B cell (primary cell): ENCODE measurements at regions not wholly inside any gene's neighbourhood (a gene's known extent, or its start where the extent isn't known, plus 50 kb on each side); places are given as distances from the start of the nearest gene placed in this dataset.

ENCODE experiments used
- ATAC-seq: fragments of 200-7000 bp; cut with Tn5 transposase; one replicate; pipeline ENCODE4 v1.10.0; 2021; ENCODE audit warnings: low read depth, mild to moderate bottlenecking, moderate number of reproducible peaks, moderate library complexity
- CTCF ChIA-PET: fragments of 350-600 bp; sonication (Branson Sonifier 250); formaldehyde crosslinking; loops from one replicate; lab custom pipeline; 2021; ENCODE audit warnings: antibody characterized with exemption, inconsistent platforms; lab: Charles Lee
- POLR2A ChIA-PET: fragments of 350-600 bp; sonication (Branson Sonifier 250); formaldehyde crosslinking; loops from one replicate; lab custom pipeline; 2021; ENCODE audit warnings: antibody characterized with exemption; lab: Charles Lee
- DNase-seq: peaks from one replicate; pipeline ENCODE4 v3.0.0; 2013
- H2AFZ ChIP-seq: 2 replicates; pipeline ENCODE4 v1.6.1; 2012; ENCODE audit warnings: mild to moderate bottlenecking, low read depth, low read length; ENCODE audit not compliant: insufficient read depth, poor library complexity, severe bottlenecking
- H3K27ac ChIP-seq, 2 donors: 1 replicate in 1 of 2; 2 replicates in 1 of 2; pipeline ENCODE4 v1.5.1; 2012 to 2013; ENCODE audit warnings: low read length in 2 of 2, mild to moderate bottlenecking in 2 of 2, moderate library complexity in 1 of 2
- H3K27me3 ChIP-seq, 4 experiments: fragments of 200-600 bp in 1 of 4; sonication (generic) in 1 of 4; replicated peaks in 1 of 4; 1 replicate in 2 of 4; 2 replicates in 2 of 4; pipeline versions ENCODE4 v1.6.1 to v1.7.0; 2013 to 2016; ENCODE audit warnings: low read length in 3 of 4, mild to moderate bottlenecking in 2 of 4, mixed read lengths in 1 of 4, moderate library complexity in 1 of 4; ENCODE audit not compliant: insufficient read depth in 4 of 4, control insufficient read depth in 3 of 4; ENCODE audit errors: control extremely low read depth in 1 of 4
- H3K36me3 ChIP-seq, 2 experiments: replicated peaks in 1 of 2; 1 replicate in 1 of 2; 2 replicates in 1 of 2; pipeline versions ENCODE4 v1.6.1 to v1.7.1; 2013; ENCODE audit warnings: low read length in 1 of 2; ENCODE audit not compliant: insufficient read depth in 2 of 2, control insufficient read depth in 1 of 2; ENCODE audit errors: control extremely low read depth in 1 of 2, extremely low read depth in 1 of 2
- H3K4me1 ChIP-seq, 2 donors: fragments of 200-600 bp in 1 of 2; sonication (generic) in 1 of 2; 1 replicate in 1 of 2; 2 replicates in 1 of 2; pipeline versions ENCODE4 v1.5.1 to v1.6.1; 2013 to 2017; ENCODE audit warnings: low read length in 2 of 2; ENCODE audit not compliant: control insufficient read depth in 2 of 2, insufficient read depth in 2 of 2
- H3K4me2 ChIP-seq: replicated peaks from 2 replicates; pipeline ENCODE3; 2012; ENCODE audit warnings: mild to moderate bottlenecking, low read depth, low read length; ENCODE audit not compliant: poor library complexity, severe bottlenecking
- H3K4me3 ChIP-seq, 5 experiments: fragments of 200-600 bp in 1 of 5; sonication (generic) in 1 of 5; 1 replicate in 3 of 5; 2 replicates in 2 of 5; pipeline versions ENCODE4 v1.5.1 to v1.7.0; 2011 to 2016; ENCODE audit warnings: low read length in 4 of 5, mild to moderate bottlenecking in 4 of 5, low read depth in 2 of 5, control low read depth in 1 of 5, moderate library complexity in 1 of 5; ENCODE audit not compliant: insufficient read depth in 1 of 5; ENCODE audit errors: control extremely low read depth in 1 of 5, extremely low read depth in 1 of 5
- H3K79me2 ChIP-seq: fragments of 200-600 bp; sonication (generic); one replicate; pipeline ENCODE4 v1.6.0; 2016; ENCODE audit warnings: low read length; ENCODE audit not compliant: control insufficient read depth, insufficient read depth
- H3K9ac ChIP-seq: fragments of 200-600 bp; sonication (generic); 2 replicates; pipeline ENCODE4 v1.6.1; 2017; ENCODE audit warnings: mild to moderate bottlenecking, low read length, moderate library complexity
- H3K9me3 ChIP-seq, 3 donors: one replicate each; pipeline versions ENCODE4 v1.6.1 to v1.7.1; 2013; ENCODE audit warnings: low read length in 2 of 3; ENCODE audit not compliant: control insufficient read depth in 2 of 3, insufficient read depth in 1 of 3; ENCODE audit errors: control extremely low read depth in 1 of 3
- H4K20me1 ChIP-seq: 2 replicates; pipeline ENCODE4 v1.6.0; 2012; ENCODE audit warnings: mild to moderate bottlenecking, low read length; ENCODE audit not compliant: insufficient read depth, control insufficient read depth, poor library complexity, severe bottlenecking
- H3K27ac Mint-ChIP-seq: one replicate; pipeline ENCODE4 v1.8.0; 2021; ENCODE audit warnings: mixed read lengths
- H3K27me3 Mint-ChIP-seq: one replicate; pipeline ENCODE4 v1.8.0; 2021; ENCODE audit warnings: mixed read lengths
- H3K4me1 Mint-ChIP-seq: one replicate; pipeline ENCODE4 v1.8.0; 2021; ENCODE audit warnings: mixed read lengths
- H3K4me3 Mint-ChIP-seq: one replicate; pipeline ENCODE4 v1.8.0; 2021; ENCODE audit warnings: mixed read lengths
- H3K9me3 Mint-ChIP-seq: one replicate; pipeline ENCODE4 v1.8.0; 2022; ENCODE audit warnings: mixed read lengths; ENCODE audit not compliant: insufficient read depth
- CTCF ChIP-seq: fragments of 200-600 bp; IDR thresholded peaks from one replicate; pipeline ENCODE4 v1.8.0; 2022; ENCODE audit warnings: antibody characterized with exemption, mild to moderate bottlenecking
- EZH2 ChIP-seq: IDR thresholded peaks from 2 replicates; pipeline ENCODE4 v1.6.1; 2012; ENCODE audit warnings: borderline replicate concordance, low read depth, mild to moderate bottlenecking, moderate library complexity, low read length; ENCODE audit not compliant: insufficient read depth, poor library complexity, severe bottlenecking
- WGBS: methylation state at CpG from one replicate; pipeline ENCODE4 v1.1.5; 2013; ENCODE audit warnings: missing lambda C conversion rate; ENCODE audit not compliant: insufficient coverage; 5-methylcytosine and 5-hydroxymethylcytosine counted together
- intact Hi-C: fragments of 100-400 bp; cut with micrococcal nuclease; formaldehyde crosslinking; loops from one replicate; pipeline ENCODE4 v1.10.0; 2022

- no peaks in the 10 kb centered on the region for H3K36me3 ChIP-seq
- no peaks in the 10 kb centered on the region for H3K4me1 ChIP-seq
- Mint-ChIP-seq H3K9me3 (no peaks in the 10 kb centered on the region), H3K4me1 (no peaks in the 10 kb centered on the region), H3K4me3 (no peak overlapping the region), H3K27ac (no peak overlapping the region), H3K27me3 (peaks cover 7% of the 10 kb centered on the region)
- no peak overlapping the region for H3K4me2 ChIP-seq
- no peak overlapping the region for H2AFZ ChIP-seq
- peaks cover 0 to 3% (median 0%) of the 10 kb centered on the region in 4 experiments for H3K27me3 ChIP-seq
- no peak for ATAC-seq
- no CpG with 5 or more reads among the region's 1 CpG for WGBS
- no peaks in the 10 kb centered on the region for H3K79me2 ChIP-seq
- CTCF ChIA-PET: no interaction called here
- no peak for DNase-seq
- no peak overlapping the region for H3K27ac ChIP-seq
- peaks cover 0 to 4% (median 0%) of the 10 kb centered on the region in 3 donors for H3K9me3 ChIP-seq
- no peak overlapping the region for H3K4me3 ChIP-seq
- H4K20me1 ChIP-seq: no peaks in the 10 kb centered on the region
- TF ChIP-seq CTCF: no peak
- no peak overlapping the region for H3K9ac ChIP-seq
- POLR2A ChIA-PET: no interaction called here
- intact Hi-C loops: no loop called here
These were observed 1022.3 kb upstream of the B3GALT2 start for GRCh38 chr1:194208674-194209073.

GRCh38 chr1:194196562-194196961 lies 1010.1 kb upstream of the B3GALT2 start:
- ATAC-seq (no peak), DNase-seq (no peak)
- Histone ChIP-seq H3K27me3 (no peaks in the 10 kb centered on the region), H3K27ac (no peak overlapping the region), H3K4me2 (no peak overlapping the region), H3K9ac (no peak overlapping the region), H3K36me3 (no peaks in the 10 kb centered on the region), H3K9me3 (no peaks in the 10 kb centered on the region), H4K20me1 (no peaks in the 10 kb centered on the region), H3K4me1 (no peaks in the 10 kb centered on the region), H3K79me2 (no peaks in the 10 kb centered on the region), H2AFZ (no peak overlapping the region), H3K4me3 (no peak overlapping the region)
- H3K9me3 Mint-ChIP-seq: peaks cover 3% of the 10 kb centered on the region
- ChIA-PET CTCF (no interaction called here), POLR2A (no interaction called here)
- WGBS: 89% methylated on average over 4 of the region's 4 CpGs
- H3K4me1 Mint-ChIP-seq: no peaks in the 10 kb centered on the region
- TF ChIP-seq EZH2: no peak
- no peak for TF ChIP-seq CTCF
- H3K4me3 Mint-ChIP-seq: no peak overlapping the region
- H3K27ac Mint-ChIP-seq: no peak overlapping the region
- intact Hi-C loops: no loop called here
- no peaks in the 10 kb centered on the region for H3K27me3 Mint-ChIP-seq
